22Rv1 (cell line): ENCODE measurements at regions not wholly inside any gene's neighbourhood (a gene's known extent, or its start where the extent isn't known, plus 50 kb on each side); places are given as distances from the start of the nearest gene placed in this dataset.

Source experiments
- CTCF ChIP-seq: fragments of 450-650 bp; IDR thresholded peaks from 2 replicates; pipeline ENCODE4 v1.5.1; 2017; ENCODE audit warnings: mild to moderate bottlenecking
- ZFX ChIP-seq: fragments of 450-650 bp; IDR thresholded peaks from 2 replicates; pipeline ENCODE4 v1.6.1; 2017; ENCODE audit warnings: antibody characterized with exemption, borderline replicate concordance

DNA sequence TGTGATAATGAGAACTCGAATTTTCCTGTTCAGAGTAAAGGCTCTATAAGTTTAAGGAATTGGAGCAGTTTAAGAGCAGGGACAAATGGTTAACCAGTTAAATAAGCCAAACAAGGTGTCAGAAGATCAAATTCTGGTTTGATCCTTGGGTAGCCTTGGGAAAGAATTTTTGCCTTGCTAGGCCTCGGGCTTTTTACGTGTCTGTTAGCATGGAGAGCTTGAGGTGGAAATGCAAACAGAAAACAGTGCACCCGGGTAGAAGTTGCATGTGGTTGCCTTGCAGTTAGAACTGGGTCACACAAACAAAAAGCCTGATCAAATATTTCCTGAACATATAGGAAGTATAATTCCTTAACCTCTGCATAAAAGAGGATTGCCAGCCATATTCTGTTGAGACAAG is 58.3 kb downstream of the RIN2 start:
- TF ChIP-seq CTCF = no peak
- TF ChIP-seq ZFX = no peak
